ENCODE measurements at regions not wholly inside any gene's neighbourhood (a gene's known extent, or its start where the extent isn't known, plus 50 kb on each side); places are given as distances from the start of the nearest gene placed in this dataset.

DNA sequence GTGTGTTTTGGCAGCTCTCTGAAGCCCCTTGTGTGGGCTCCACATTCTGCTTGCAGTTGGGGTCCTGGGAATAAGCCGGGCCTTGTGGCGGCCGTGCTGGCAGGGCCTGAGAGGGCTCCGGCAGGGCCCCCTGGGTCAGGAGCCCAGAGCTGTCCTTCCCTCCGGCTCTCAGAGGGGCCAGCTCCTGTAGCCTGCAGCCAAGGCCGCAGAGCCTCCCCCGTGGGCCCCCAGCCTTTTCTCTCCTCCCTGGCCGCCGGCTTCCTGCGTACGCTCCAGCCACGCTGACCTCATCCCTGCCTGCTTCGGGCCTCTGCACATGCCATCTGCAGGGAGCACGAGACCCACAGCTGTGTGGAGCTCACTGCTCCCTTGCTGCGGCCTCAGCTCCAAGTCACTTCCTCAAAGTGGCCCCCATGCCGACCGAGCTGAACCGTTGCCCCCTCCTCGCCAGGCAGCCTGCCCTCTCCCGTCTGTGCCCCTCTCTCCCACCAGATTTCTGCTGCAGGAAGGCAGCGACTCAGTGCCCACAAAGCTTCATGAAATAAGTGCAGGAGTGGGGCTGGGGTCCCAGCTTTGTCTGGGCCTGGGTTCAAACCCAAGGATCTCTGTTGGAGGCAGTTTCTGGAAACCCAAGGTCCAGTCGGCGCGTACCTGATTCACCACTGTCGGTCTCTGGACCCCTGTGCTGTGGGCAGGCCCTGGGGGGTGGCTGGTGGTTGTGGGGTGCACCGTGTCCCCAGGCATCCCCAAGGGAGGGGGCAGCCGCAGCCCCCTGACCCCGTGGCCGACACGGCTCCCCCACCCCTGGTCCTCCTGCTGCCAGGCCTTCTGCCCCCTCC lies 57.1 kb upstream of the NKX1-1 start:
- DNase-seq, result peak; percentile 33

DNA sequence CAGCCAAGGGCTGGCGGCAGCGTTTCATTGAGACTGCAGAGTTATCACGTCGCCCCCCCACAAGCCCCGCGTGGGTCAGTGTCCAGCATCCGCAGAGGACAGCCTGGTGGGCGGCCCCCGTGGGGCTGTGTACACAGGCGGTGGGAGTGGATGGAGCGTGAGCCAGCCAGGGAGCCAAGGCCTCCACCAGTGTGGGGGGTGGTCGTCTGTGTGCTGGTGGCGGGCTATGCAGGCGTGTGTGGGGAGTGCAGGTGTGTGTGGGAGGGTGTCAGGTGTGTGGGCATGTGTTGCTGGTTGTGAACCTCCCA lies 56.5 kb upstream of the NKX1-1 start:
- no peak for DNase-seq

DNA sequence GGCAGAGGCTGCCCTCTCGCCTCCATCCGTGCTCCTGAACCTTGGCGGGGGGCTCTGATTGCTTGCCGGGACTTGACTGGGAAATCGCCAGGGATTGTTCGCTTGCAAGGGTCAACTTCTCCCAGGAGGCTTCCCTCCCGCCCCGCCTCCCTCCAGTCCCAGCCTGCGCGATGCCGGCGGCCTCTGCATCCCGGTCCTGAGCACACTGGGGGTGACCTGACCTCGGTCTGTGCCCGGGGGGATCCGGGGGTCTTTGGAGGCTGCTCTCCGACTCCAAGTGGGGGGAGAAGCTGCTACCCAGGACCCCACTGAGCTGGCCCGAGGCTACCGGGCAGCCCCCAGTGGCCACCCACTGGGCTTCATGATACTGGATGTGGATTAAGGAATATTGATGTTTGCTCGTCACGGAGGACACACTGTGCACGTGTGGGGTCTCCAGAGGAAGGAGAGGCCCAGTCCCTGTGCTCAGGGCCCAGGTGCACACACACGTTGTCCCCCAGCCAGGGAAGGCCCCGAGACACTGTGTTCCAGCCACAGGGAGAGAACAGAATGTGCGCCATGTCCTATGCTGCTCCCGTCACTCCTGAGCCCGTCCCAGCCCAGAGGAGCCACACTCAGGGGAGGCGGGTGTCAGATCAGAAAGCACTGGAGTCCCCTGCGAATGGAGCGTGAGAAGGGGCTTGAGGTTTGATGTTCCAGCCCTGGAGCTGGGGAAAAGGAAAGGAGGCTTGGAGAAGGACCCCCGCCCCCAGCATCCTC lies 55.9 kb upstream of the NKX1-1 start:
- DNase-seq, result no peak

DNA sequence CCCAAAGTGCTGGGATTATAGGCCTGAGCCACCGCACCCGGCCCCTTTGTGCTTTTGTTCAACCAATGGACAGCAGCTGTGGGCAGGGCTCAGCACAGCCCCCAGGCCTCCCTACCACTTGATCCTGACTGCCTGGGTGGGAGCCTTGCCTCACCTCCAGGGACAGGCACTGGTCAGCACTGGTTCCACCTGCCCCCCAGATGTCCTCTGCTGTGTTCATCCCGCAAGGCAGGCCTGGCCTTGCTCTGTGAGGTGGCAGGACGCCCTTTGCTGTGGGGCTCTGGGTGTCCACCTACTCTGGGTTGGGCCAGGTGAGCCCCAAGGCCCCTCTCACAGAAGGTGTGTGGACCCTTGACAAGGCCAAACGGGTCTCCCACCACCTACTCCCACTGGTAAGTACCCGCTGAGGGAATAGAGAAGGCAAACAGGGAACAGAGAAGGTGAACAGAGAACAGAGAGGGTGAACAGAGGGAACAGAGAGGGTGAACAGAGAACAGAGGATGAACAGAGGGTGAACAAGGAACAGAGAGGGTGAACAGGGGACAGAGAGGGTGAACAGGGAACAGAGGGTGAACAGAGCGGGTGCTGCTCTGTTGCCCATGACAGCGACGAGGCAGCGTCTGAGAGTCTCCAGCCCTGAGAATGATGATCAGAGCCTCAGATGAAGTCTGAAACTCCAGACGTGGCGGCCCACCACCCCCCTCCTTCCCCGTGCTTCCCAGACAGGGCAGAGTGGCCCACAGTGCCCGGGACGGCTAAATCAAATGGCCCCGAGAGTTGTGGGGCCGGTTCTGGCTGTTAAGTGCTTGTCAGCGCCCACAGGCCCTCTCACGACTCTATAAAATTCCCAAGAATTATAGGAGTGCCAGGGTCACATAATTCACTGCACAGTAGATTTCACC lies 55.0 kb upstream of the NKX1-1 start:
- no peak for DNase-seq

DNA sequence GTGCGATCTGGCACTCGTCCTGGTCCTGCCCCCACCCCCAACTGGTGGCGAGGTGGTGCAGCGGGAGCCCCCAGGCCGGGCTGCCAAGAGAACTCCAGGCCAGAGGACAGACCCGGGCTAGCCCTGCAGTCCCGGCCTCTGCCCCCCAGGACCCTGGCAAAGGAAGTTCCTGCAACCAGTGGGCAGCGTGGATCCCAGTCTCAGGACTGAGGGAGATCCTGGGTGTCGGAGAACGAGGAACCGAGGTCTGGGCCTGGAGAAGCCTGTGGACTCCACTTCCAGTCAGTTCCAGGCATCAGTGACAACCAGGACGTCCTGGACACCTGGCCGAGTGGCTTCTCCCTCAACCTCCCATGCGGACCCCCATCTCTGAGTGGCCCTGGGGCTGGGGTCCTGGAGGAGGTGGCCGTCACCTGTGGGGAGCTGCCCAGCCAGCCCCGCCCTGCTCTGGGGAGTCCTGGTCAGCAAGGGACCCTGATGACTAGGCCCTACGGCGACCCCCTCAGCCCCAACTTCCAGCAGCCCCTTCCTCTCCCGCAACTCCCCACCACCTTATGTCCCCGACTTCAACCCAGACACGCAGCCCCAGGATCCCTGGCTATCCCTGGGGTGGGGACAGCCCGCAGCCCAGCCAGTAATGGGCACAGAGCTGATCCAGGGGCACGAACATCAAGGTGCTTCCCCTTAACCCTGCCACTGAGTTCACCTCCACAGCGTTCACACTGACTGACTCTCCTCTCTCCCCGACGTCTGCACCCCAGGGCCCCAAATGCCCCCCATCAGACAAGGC lies 53.7 kb upstream of the NKX1-1 start:
- no peak for DNase-seq

DNA sequence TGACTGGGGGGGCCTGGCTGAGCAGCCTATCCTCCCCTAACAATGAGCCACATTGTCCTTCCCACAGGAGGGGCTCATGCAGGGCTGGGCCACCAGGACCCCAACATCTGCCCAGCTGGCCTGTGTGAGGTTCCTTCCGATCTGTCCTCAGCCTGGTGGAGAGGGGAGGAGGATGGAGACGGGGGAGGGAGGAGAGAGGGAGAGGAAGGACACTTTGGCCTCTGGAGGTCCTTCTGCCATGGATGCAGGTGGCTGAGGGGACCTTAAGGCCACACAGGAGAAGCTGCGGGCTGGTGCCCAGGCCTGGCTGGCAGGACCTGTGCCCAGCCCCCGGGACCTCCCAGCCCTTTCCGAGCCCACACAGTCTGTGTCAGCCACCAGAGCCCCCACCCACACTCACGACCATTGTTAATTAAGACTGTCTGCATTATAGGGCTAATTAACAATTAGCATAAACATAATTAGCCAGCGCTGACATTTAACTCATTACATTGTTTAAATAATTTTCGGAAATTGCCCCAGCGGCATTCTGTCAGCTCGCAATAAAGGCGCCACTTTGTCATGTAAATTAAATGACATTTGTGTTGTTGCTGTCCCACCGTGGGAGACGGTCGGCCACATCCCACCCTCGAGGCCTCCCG lies 53.0 kb upstream of the NKX1-1 start:
- no peak for DNase-seq

DNA sequence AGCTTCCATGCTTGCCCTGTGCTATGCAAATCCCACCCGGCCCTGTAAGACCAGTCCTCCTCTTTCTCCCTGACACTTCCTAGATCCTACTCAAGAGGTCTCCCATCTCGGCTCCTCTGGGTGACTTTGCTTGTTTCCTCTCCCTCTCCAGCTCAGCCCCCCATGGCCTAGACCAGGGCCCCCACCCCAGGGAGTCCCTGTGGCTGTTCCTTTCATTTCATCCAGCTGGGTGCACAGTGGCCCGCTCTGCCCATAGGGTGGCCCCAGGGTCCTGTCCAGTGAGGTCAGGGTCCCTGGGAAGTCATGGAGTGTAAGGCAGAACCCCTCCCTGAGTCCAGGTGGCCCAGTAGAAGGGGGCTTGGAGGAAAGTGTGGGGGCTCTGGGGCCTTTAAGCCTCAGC lies 52.3 kb upstream of the NKX1-1 start:
- DNase-seq, result no peak

Data from left kidney (tissue), 1 donor.